ENCODE measurements at regions not wholly inside any gene's neighbourhood (a gene's known extent, or its start where the extent isn't known, plus 50 kb on each side); places are given as distances from the start of the nearest gene placed in this dataset.
"Not testable (repeated sequence)": the region's sequence is repeated elsewhere in the genome, so short reads cannot be mapped to it uniquely, and the experiment has no call there.

DNA sequence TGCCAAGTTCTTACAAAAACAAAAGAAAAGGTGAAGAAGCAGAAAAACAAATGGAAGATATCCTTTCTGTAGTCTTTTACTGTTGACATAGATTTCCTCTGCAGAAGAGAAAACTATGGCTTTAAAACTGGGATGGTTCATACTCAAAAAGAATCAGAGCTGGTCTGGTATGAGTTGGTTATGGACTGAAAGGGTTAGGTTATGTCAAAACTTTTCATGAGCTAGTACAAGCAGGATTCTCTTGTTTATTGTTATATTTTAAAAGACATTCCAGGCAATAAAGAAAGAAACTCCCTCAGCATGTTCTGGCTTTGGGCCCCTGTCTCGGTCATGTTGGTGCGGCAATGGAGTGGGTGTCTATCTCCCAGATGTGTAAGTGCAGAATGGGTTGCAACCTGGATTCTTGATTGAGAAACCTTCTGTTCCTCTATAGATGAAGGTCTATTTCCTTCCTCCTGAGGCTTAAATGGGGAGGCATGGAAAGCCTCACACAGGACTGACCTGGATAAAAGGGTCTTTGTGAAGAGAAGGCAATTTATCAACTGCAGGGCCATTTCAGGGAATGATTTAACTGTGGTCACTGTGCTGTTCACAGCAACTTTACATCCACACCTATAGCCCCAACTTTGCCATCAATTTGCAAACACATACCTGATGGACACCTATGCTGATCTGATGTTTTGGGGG, 209.6 kb upstream of the TNC start:
- DNase-seq: no peak

DNA sequence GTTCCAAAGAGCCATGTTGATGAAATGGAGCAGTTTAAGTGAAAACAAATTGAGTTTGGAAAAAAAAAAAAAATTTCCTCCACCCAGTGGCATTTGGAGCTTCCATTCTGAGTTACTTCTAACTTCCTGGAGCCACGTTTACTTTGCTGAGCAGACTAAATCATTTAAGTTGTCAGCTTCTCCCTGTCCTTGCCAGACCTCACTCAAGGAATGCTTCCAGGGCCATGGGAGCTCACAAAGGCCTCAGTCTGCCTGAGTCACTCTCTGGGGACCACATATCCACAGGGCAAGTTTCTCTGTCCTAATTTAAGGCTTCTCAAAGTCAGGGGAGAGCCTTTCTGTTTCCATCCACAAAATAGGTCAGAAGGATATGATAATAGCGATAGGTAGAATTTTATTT, 210.3 kb upstream of the TNC start:
- DNase-seq: no peak

- DNase-seq: no peak
Measured at GRCh38 chr9:115328677-115329076, 210.7 kb upstream of the TNC start.

- no peak for DNase-seq
Measured at GRCh38 chr9:115333277-115334070, 215.5 kb upstream of the TNC start.

GRCh38 chr9:115335439-115335838, 217.5 kb upstream of the TNC start:
- DNase-seq: no peak

DNA sequence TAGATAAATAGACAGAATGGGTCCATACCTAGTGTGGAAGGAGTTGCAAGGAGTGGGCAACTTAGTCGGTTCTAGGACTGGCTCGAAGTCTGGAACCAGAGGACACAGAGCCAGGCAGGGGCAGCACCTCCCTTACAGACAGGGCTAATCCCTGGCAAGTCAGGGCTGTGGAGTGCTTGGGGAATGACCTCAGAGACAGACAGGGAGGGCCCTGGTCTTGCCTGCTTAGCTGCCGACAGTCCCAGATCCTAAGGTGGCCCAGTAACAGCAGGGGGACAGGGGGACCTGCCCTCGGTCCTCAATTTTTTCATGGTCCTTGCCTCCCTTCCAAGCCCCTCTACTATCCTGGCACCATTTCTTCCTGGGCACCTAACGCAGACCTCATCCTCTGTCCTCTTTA, 222.4 kb upstream of the TNC start:
- no peak for DNase-seq

- no peak for DNase-seq
Measured at GRCh38 chr9:115341426-115341825, 223.5 kb upstream of the TNC start.

GRCh38 chr9:115347776-115348175, 229.8 kb upstream of the TNC start:
- not testable (repeated sequence) for DNase-seq

GRCh38 chr9:115348936-115349335, 231.0 kb upstream of the TNC start:
- not testable (repeated sequence) for DNase-seq

DNA sequence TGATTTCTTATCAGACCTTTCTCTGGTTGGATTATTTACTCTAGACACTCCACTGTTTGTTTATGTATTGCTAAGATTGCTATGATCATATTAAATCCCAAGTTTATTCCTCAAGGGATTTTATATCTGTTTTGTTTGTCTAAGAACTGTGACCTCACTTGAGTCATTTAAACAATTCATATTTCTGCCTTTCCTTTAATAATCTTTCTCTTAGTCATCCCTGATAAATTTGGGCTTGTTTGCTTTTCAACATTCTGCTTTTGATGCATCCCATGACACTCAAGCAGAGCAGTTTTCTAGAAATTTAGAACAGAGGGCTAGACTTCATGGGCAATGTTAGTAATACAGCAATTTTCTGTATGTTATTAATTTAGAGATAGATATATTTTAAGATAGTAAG, 231.6 kb upstream of the TNC start:
- no peak for DNase-seq

GRCh38 chr9:115350548-115350947, 232.6 kb upstream of the TNC start:
- no peak for DNase-seq

DNA sequence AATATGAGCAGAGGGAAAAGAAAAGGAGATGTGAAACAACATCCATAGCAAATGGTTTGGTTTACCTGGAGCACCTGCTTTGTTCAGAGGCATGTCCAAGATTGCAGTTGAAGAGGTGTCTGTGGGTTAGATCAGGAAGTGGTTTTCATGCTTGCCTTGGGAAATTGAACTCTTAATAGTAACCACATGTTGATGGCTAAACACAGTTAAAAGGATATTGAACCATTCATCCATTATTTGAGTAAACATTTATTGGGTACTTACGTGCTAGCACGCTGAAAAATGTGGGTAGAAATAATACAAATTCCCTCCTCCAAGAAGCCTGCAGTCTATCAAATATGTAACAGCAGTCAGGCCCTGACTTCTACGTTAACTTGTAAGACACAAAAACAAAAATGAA, 235.7 kb upstream of the TNC start:
- DNase-seq: no peak

DNA sequence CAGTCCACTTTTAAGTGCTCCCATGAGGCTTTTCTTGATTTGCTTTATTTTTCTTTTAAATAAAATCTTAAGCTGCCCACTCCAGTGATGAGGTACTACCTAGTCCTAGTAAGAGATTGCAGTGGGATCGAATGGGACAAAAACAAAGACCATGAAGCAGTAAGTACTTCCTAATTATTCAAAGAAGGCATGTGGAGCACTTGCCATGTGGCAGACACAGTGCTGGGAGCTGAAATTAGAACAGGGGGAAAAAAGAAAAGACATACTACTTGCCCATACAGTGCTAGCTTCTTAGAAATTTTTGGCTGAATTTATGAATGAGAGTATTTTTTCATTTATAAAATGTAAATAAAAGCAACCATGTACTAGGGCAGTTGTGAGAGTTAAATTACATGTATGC, 239.9 kb upstream of the TNC start:
- DNase-seq: no peak

- no peak for DNase-seq
Measured at GRCh38 chr9:115359017-115359780, 241.2 kb upstream of the TNC start.

- no peak for DNase-seq
Measured at GRCh38 chr9:115360122-115360521, 242.2 kb upstream of the TNC start.

- no peak for DNase-seq
Measured at GRCh38 chr9:115362101-115362500, 244.1 kb upstream of the TNC start.

GRCh38 chr9:115362640-115363039, 244.7 kb upstream of the TNC start:
- DNase-seq: no peak

DNA sequence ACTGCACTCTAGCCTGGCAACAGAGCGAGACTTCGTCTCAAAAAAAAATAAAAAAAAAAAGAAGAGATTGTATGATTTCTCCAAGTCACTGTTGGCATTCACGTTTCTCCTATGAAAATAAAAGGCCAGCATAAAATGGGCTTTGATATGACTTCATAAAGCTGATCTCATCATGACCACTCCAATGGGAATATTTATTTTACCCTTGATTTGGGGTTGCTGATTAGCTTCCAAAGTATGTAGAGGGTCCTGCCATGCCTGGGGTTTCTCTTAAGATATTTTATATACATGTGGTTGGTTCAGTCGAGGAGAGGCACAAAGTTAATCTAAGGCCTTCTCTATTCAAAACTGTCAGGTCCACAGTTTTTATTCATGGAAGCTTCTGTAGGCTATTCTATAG, 247.0 kb upstream of the TNC start:
- DNase-seq: no peak

DNA sequence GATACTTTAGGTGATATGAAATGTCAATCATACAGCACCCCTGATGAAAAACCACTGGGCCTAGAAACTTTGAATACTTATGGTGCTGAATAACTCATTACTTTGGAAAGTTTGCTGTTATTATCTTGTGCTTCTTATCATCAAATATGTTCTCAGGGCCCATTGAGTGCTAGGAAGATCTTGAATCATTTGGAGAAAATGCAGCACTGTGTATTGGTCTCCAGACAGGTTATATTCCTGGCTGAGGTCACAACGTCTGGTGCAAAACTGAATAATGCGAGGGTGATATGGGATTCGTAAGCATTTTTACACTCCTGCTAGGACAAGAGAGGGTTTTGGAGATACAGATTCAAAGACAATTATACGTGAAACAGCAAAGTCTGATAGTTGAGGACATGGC, 249.4 kb upstream of the TNC start:
- DNase-seq: no peak

DNA sequence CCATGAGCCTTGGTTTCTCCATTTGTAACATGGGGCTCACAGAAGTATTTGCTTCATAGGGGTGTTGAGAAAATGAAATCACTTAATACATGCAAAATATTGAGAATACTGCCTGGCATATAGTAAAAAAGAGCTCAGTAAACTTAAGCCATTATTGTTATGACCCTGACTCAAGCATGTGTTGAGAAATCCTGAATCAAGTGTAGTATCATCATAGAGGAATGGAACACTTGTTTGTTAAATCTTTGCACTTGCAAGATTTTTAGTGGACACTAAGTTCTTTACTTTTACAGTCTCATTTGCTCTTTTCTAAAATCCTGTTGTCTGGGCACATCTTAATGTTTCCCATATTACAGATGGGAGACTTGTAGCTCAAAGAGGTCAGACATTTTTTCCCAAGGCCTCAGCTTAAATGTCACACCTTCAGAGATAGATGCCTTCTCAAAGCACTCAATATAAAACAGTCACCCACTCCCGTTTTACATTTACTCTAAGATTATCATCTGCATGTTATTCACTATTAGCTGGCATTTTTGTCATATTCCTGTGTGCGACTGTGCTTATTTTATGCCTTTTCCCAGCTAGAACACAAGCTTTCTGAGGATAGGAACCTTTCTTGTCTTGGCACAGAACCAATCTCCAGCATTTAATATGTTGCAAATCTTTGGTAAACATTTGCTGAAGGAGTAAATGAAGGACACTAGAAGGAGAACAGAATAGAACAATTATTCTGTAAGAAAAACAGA, 250.0 kb upstream of the TNC start:
- no peak for DNase-seq

- DNase-seq: peak; percentile 22
Measured at GRCh38 chr9:115369322-115369957, 251.5 kb upstream of the TNC start.

GRCh38 chr9:115373000-115373709, 255.2 kb upstream of the TNC start:
- no peak for DNase-seq
